K562 (cell line): ENCODE measurements at regions not wholly inside any gene's neighbourhood (a gene's known extent, or its start where the extent isn't known, plus 50 kb on each side); places are given as distances from the start of the nearest gene placed in this dataset.

ENCODE experiments used
- ATAC-seq: fragments of 200-7000 bp; cut with Tn5 transposase; 3 replicates; pipeline ENCODE4 v1.9.1; 2020; ENCODE audit warnings: moderate library complexity
- BruUV-seq: library from RNA; stranded (reverse); fragments of 400-500 nt; replicated peaks from 2 replicates; lab custom pipeline; 2021; lab: Mats Ljungman, UMichigan
- CTCF ChIA-PET: fragments of 300-600 bp; formaldehyde crosslinking; extraction: SDS; loops from one replicate; lab custom pipeline; 2021; ENCODE audit warnings: low intra/inter-chr PET ratio; lab: Yijun Ruan, JAX
- POLR2A ChIA-PET: fragments of 300-600, 350-650 bp; sonication (Branson Sonifier 250); formaldehyde crosslinking; extraction: SDS; loops from one replicate; lab custom pipeline; 2021; ENCODE audit warnings: antibody characterized with exemption, inconsistent platforms; lab: Yijun Ruan, JAX
- DNase-seq, 4 experiments: peaks; one replicate each; pipeline versions ENCODE4 v3.0.0 to v3.0.0-alpha.2; 2011 to 2018; ENCODE audit warnings: low spot score in 3 of 4, mixed read lengths in 3 of 4; ENCODE audit errors: extremely low read depth in 1 of 4
- FAIRE-seq: peaks from 2 replicates; lab custom pipeline; 2011; peaks lifted over from hg19 to GRCh38; lab: Jason Lieb, UNC
- H2AFZ ChIP-seq: 2 replicates; pipeline ENCODE4 v1.6.0; 2011; ENCODE audit warnings: low read depth, low read length, control low read depth, inconsistent platforms
- H3K27ac ChIP-seq: fragments of 200-600 bp; 3 replicates; pipeline ENCODE4 v1.8.0; 2011; ENCODE audit warnings: low read depth, mild to moderate bottlenecking, control low read depth, inconsistent platforms, low read length, moderate library complexity, mixed read lengths; ENCODE audit errors: extremely low read depth
- H3K27me3 ChIP-seq, 2 experiments: fragments of 300-600 bp in 1 of 2; 2 replicates in 1 of 2; 3 replicates in 1 of 2; pipeline versions ENCODE4 v1.6.0 to v1.8.0; 2011; ENCODE audit warnings: inconsistent platforms in 2 of 2, low read length in 2 of 2, mild to moderate bottlenecking in 1 of 2, mixed read lengths in 1 of 2, moderate library complexity in 1 of 2; ENCODE audit not compliant: control insufficient read depth in 2 of 2, insufficient read depth in 2 of 2
- H3K36me3 ChIP-seq: fragments of 300-600 bp; 3 replicates; pipeline ENCODE4 v1.8.0; 2011; ENCODE audit warnings: mild to moderate bottlenecking, low read length, inconsistent platforms; ENCODE audit not compliant: control insufficient read depth, insufficient read depth
- H3K4me1 ChIP-seq, 2 experiments: fragments of 200-600 bp in 1 of 2; replicated peaks in 1 of 2; 2 replicates in 1 of 2; 3 replicates in 1 of 2; pipeline versions ENCODE4 v1.5.1 to v1.8.0; 2011; ENCODE audit warnings: inconsistent platforms in 2 of 2, low read length in 2 of 2, mild to moderate bottlenecking in 1 of 2, mixed read lengths in 1 of 2, moderate library complexity in 1 of 2; ENCODE audit not compliant: control insufficient read depth in 2 of 2, insufficient read depth in 2 of 2
- H3K4me2 ChIP-seq: 2 replicates; pipeline ENCODE4 v1.6.1; 2011; ENCODE audit warnings: low read length, control low read depth, inconsistent platforms, mixed read lengths; ENCODE audit not compliant: insufficient read depth
- H3K4me3 ChIP-seq: fragments of 200-600 bp; sonication (generic), shearing (Covaris generic); 2 replicates; pipeline ENCODE4 v1.5.1; 2016; ENCODE audit warnings: control low read depth, inconsistent platforms
- H3K79me2 ChIP-seq: fragments of 200-600 bp; 3 replicates; pipeline ENCODE4 v1.8.0; 2011; ENCODE audit warnings: low read length, inconsistent platforms; ENCODE audit not compliant: control insufficient read depth, insufficient read depth
- H3K9ac ChIP-seq, 2 experiments: 2 replicates each; pipeline versions ENCODE4 v1.6.0 to v1.6.1; 2011; ENCODE audit warnings: low read depth in 2 of 2, low read length in 2 of 2, control low read depth in 1 of 2, inconsistent platforms in 1 of 2, mild to moderate bottlenecking in 1 of 2, mixed read lengths in 1 of 2; ENCODE audit not compliant: insufficient read depth in 1 of 2
- H3K9me1 ChIP-seq: one replicate; pipeline ENCODE4 v1.6.0; 2011; ENCODE audit warnings: inconsistent platforms, mild to moderate bottlenecking, low read length, moderate library complexity; ENCODE audit not compliant: control insufficient read depth, insufficient read depth
- H3K9me3 ChIP-seq: replicated peaks from 2 replicates; pipeline ENCODE4 v1.5.1; 2011; ENCODE audit warnings: low read depth, low read length, inconsistent platforms; ENCODE audit not compliant: control insufficient read depth, insufficient read depth
- H4K20me1 ChIP-seq: replicated peaks from 2 replicates; pipeline ENCODE4 v1.6.1; 2011; ENCODE audit warnings: low read length, inconsistent platforms, mixed read lengths; ENCODE audit not compliant: control insufficient read depth, insufficient read depth
- CBX2 ChIP-seq: fragments of 200-600 bp; sonication (generic); IDR thresholded peaks from one replicate; pipeline ENCODE4 v1.6.1; 2012; ENCODE audit warnings: mild to moderate bottlenecking, low read length, inconsistent platforms; ENCODE audit not compliant: insufficient read depth, poor library complexity, severe bottlenecking
- RBM34 ChIP-seq: fragments of 200-400 bp; formaldehyde crosslinking; IDR thresholded peaks from 2 replicates; pipeline ENCODE4 v1.6.1; 2018; ENCODE audit warnings: low read length, borderline replicate concordance; ENCODE audit not compliant: insufficient read depth
- RUNX1 ChIP-seq: sonication (generic); IDR thresholded peaks from 2 replicates; pipeline ENCODE4 v1.6.1; 2016; ENCODE audit warnings: antibody characterized with exemption, low read depth
- SRSF7 ChIP-seq: fragments of 200-400 bp; formaldehyde crosslinking; optimal IDR thresholded peaks from 2 replicates; pipeline ENCODE3; 2017; ENCODE audit warnings: mild to moderate bottlenecking, low read depth, low read length
- STAT6 ChIP-seq: sonication (generic); formaldehyde crosslinking; IDR thresholded peaks from 2 replicates; pipeline ENCODE4 v1.8.1; 2023; ENCODE audit warnings: mild to moderate bottlenecking, missing genetic modification reagents
- ZNF253 ChIP-seq: fragments of 250-450 bp; sonication (Bioruptor Pico); conservative IDR thresholded peaks from 2 replicates; pipeline ENCODE4 v1.6.1; 2021; ENCODE audit warnings: mild to moderate bottlenecking
- ZNF311 ChIP-seq: fragments of 250-450 bp; sonication (Bioruptor Pico); IDR thresholded peaks from 2 replicates; pipeline ENCODE4 v1.4.0; 2020; ENCODE audit warnings: mild to moderate bottlenecking, moderate library complexity
- ZNF324 ChIP-seq: fragments of 250-450 bp; sonication (Bioruptor Pico); IDR thresholded peaks from 2 replicates; pipeline ENCODE4 v1.4.0; 2020; ENCODE audit warnings: mild to moderate bottlenecking
- ZNF512 ChIP-seq: IDR thresholded peaks from 2 replicates; pipeline ENCODE4 v1.6.1; 2016; ENCODE audit warnings: missing genetic modification characterization, missing compliant biosample characterization
- WGBS: fragments of 100-300 bp; shearing (Covaris generic); methylation state at CpG from one replicate; pipeline ENCODE4 v1.1.6; 2016; ENCODE audit warnings: low coverage, mixed read lengths; ENCODE audit not compliant: insufficient coverage; ENCODE audit errors: missing lambda C conversion rate; 5-methylcytosine and 5-hydroxymethylcytosine counted together
- in situ Hi-C: fragments of 300-500 bp; cut with MboI; formaldehyde crosslinking; loops from 4 replicates; pipeline ENCODE4 v1.15.0; 2018; ENCODE audit warnings: inconsistent platforms, mixed read lengths
- intact Hi-C: fragments of 100-400 bp; cut with micrococcal nuclease; formaldehyde crosslinking; loops from 2 replicates; pipeline ENCODE4 v1.14.2; 2022

GRCh38 chr13:111407381-111408131, 87.1 kb downstream of the TEX29 start:
- DNase-seq (no peak), FAIRE-seq (no peak), ATAC-seq (no peak)
- intact Hi-C loops (no loop called here), in situ Hi-C loops (no loop called here)
- H3K27me3 ChIP-seq = peaks cover 0 to 64% of the 10 kb centered on the region in 2 experiments; a peak in 4 of 5 replicates
- H4K20me1 ChIP-seq = no peaks in the 10 kb centered on the region
- no peak overlapping the region for H3K27ac ChIP-seq
- no TSS peak for BruUV-seq
- no peak overlapping the region for H3K9ac ChIP-seq
- WGBS = 3% methylated on average over 17 of the region's 23 CpGs
- H3K4me1 ChIP-seq = no peaks in the 10 kb centered on the region; a peak in 1 of 5 replicates
- H2AFZ ChIP-seq = no peak overlapping the region
- H3K9me3 ChIP-seq = no peaks in the 10 kb centered on the region
- no peak overlapping the region for H3K4me3 ChIP-seq
- no peaks in the 10 kb centered on the region for H3K79me2 ChIP-seq
- TF ChIP-seq RBM34 = no peak
- no peak for TF ChIP-seq SRSF7
- TF ChIP-seq ZNF311 = no peak
- no peak for TF ChIP-seq STAT6 (CRISPR knock-in tag)
- TF ChIP-seq RUNX1 = no peak
- TF ChIP-seq ZNF324 (CRISPR knock-in tag) = no peak
- no peak for TF ChIP-seq ZNF512
- TF ChIP-seq ZNF253 (CRISPR knock-in tag) = no peak
- TF ChIP-seq CBX2 = no peak
- CTCF ChIA-PET = no interaction called here
- no peak overlapping the region for H3K4me2 ChIP-seq
- H3K9me1 ChIP-seq = no peaks in the 10 kb centered on the region
- no peaks in the 10 kb centered on the region for H3K36me3 ChIP-seq
- POLR2A ChIA-PET = interaction anchor here (0.6 kb wide), 1 partner anchor 11 kb away, joined by 3 read pairs; no protein-coding TSS in a partner anchor
